Fibroblast of the conjunctiva (primary cell): ENCODE measurements at regions not wholly inside any gene's neighbourhood (a gene's known extent, or its start where the extent isn't known, plus 50 kb on each side); places are given as distances from the start of the nearest gene placed in this dataset.

Experiments
- DNase-seq: peaks from one replicate; pipeline ENCODE4 v3.0.0-alpha.2; 2010; ENCODE audit warnings: low read depth

DNA sequence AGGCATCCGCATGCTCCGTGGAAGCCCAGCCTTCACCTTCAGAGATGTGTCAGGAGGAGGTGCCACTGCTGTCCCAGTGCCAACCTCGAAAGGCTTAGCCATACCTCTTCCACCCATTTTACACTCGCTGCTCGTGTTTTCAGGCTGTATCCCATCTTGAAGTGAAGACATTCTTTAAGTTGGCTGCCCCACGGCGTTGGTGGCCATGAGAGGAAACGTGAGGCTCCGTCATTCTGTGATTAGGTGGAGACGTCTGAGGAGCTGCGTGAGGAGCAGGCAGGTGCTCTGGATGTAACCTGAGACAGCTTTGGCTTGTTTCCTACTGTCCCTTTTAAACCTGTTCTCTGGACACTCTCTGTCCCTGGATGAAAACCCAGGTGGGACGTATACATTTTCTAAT is 159.9 kb upstream of the RNF32 start:
- no peak for DNase-seq

DNA sequence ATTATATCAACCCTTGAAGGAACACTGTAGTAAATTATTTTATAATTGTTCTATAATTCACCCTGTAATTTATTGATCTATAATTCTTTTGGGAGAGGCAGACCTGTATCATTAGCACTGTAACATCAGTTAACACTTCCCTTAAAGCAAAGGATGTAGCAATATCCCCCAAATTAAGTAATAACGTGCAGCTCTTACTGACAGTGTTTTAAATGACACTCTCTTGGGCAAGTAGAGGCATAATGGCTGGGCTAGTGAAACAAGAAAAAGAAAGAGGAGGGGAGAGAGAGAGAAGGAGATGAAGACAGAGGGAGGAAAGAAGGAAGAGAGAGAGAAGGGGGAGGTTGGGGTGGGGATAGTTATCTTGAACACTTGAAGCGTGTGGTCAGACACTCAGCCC is 161.0 kb upstream of the RNF32 start:
- DNase-seq, result no peak

DNA sequence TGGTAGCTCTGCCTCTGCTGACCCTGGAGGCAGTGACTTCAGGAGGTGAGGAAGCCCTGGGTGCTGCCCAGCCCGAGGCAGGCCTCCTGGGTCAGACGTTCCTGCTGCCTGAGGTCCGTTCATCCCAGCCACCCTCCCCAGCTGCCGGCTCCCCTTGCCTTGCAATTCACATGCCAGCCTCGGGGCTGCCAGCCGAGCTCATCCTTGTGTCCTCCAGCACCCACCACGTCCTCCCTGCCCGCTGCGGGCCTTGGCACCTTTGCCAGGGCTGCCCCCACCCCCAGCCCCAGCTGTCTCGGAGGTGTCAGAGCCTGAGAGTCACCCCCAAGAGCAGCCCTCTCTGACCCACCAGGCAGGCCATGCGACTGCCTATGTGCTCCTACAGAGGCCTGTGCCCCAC is 162.1 kb upstream of the RNF32 start:
- no peak for DNase-seq

DNA sequence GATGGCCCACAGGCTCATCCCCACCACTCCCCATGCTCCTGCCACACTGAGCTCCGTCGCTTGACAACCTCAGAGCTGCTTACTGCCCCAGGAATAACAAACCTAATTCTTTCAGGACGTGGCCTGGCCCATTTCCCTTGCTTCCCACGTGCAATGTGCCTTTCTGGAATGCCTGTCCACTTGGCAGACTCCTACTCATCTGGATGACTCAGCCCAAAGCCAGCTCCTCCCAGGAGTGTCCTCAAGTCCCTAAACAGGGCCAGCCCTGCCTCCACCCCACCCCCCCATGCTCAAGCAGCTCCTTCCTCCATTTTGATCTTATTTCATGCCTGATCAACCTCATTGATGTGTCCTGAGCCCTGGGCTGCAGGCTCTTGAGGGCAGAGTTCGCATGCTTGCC is 164.9 kb upstream of the RNF32 start:
- DNase-seq, result peak; percentile 9

DNA sequence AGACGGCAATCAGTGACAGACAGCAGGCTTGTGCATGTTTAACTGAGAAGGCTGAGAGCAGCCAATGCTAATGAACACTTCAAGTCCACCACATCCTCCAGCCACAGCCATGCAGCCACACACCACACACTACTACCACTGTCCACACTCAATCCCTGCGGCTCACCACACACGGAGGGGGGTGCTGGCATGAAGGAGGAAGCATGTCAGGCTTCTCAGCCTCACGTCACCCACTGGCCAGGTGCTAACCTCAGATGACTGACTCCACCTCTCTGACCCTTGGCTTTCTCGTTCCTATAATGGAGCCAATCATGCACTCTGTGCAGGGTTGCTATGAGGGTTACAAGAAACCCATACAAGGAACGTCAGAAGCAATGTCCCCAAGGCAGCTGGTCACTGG is 165.4 kb upstream of the RNF32 start:
- no peak for DNase-seq

GRCh38 chr7:156474241-156474743 is 166.3 kb upstream of the RNF32 start:
- no peak for DNase-seq

DNA sequence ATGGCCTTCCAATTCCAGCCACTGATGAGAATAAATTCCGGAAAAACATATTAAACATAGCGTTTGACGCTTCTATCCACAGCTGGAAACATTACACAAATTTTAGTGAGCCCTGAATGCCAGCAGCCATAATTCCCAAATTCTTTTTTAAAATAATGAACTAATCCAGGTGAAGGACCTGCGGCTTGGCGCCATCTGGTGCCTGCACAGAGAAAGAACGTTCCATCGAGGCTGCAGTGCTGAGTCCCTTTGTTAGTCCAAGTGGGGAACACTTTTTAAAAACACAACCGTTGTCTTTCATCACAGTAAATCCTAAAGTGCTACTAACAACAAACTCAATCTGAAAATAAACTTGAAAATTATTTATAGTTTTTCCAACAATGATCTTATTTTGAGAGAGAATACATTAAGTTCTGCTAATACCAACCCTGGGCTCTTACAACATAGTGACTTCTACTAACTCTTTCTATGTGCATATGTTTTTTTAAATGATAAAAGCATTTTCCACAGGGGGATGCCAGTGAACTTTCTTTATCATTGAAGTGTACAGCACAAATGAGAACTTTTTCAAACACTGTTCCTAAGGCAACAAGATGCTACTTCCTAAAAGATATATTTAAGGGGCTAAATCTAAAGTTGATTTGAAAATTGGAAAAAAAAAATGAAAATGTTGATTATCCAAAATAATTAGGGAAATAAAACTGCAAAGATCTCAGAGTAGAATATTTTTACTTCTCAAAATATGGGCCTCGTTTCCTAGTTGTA is 166.9 kb upstream of the RNF32 start:
- DNase-seq, result no peak

GRCh38 chr7:156472267-156472666 is 168.3 kb upstream of the RNF32 start:
- DNase-seq, result no peak

- no peak for DNase-seq
Measured at GRCh38 chr7:156470399-156471320, 169.9 kb upstream of the RNF32 start.

DNA sequence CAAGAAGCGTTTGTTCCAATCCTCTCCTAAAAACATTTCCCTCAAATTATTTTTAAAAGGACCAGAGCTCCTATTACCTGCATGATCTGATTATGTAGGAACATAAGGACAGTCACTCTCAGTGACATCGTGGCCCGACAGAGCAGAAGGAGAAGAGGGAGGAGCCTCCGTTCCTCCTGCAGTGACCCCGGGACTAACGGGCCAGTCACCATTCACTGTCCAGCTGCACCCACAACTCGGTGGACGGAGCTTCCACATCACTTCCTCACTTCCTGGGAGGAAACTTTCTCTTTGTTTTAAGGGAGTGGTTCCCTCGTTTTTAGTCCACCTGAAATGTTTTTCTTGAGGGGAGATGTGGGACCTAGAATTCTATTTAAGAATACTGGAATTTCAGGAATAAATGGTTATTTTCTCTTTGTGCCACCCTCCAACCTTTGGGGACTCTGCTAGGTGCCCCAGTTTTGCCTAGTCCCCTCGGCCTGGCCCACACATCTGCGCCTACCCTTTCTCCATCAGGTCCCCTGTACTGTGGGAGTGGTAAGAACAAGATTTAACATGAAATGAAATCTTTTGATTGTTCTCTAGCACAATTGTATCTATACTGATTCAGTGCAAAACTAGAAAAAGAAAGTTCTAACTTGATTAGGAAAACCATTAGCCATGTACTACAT is 173.5 kb upstream of the RNF32 start:
- DNase-seq, result no peak

DNA sequence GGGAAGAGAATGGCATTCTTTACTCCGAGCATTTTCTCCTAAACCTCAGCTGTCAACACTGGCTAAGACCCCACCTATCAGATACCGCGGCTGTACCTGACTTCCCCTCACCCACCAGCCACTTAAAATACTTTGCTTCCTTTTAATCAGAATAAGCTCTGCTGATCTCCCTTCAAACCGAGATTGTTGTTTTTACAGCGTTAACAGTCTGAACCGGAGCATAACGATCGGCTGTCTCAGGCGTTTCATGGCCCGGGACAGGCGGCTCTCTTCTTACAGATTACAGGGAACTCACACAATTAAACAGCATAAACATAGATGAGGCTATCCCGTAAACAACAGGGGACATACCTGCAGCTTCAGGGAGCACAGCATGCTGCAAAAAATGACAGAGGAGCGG is 174.3 kb upstream of the RNF32 start:
- DNase-seq, result no peak

GRCh38 chr7:156465186-156465585 is 175.4 kb upstream of the RNF32 start:
- no peak for DNase-seq

- no peak for DNase-seq
Measured at GRCh38 chr7:156464339-156464738, 176.2 kb upstream of the RNF32 start.

DNA sequence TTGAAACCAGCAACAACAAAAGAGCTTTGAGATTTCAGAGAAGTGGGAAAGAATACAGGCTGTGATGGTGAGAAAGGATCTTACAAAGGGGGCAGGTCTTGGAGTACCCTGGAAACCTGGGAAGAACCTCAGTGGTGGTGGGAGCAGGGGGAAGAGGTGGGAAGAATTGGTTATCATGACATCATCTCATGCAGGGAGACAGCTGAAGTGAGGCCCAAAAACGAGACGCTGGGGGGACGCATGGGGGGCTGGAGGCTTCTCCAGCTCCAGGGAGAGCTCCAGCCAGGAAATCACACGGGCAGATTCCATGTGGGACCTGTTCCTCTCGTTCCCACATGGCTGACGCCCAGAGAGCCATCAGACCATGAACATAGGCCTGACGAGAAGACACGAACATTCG is 177.3 kb upstream of the RNF32 start:
- no peak for DNase-seq

- DNase-seq, result no peak
Measured at GRCh38 chr7:156461881-156462665, 178.5 kb upstream of the RNF32 start.

DNA sequence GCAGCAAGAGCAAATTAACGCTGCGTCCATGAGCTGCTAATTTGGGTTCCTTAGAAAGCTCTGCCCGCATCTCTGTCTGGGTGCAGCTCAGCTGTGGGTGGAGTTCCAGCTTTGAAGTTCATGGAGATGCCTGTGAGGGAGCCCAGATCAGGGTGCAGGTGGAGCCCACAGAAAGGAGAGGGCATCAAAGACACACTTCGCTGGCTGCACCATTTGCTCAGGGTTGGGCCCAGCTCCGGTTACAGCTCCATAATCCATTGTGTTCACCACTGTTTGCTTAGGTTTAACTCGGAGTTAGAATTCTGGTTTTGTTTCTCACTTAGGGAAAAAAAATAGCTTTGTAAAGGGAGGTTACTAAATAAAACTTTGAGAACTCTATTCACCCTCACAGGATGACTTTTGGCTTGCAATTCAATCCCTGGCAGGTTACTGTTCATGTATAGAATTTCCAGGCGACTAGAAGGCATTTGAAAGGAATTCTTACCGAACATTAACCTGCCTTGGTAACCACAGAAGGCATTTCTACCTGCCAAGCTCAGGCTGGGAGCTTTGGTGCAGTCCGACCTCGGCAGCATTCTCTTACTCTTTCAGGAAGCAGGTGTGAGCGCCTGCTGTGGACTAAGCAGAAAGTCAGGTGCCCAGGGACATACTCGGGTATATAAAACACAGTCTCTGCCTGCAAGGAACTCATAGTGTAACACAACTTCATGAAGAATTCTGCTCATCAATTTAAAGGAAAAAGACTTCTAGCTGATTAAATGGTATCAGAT is 179.5 kb upstream of the RNF32 start:
- no peak for DNase-seq

GRCh38 chr7:156459582-156459981 is 181.0 kb upstream of the RNF32 start:
- no peak for DNase-seq

GRCh38 chr7:156459067-156459466 is 181.5 kb upstream of the RNF32 start:
- DNase-seq, result no peak

DNA sequence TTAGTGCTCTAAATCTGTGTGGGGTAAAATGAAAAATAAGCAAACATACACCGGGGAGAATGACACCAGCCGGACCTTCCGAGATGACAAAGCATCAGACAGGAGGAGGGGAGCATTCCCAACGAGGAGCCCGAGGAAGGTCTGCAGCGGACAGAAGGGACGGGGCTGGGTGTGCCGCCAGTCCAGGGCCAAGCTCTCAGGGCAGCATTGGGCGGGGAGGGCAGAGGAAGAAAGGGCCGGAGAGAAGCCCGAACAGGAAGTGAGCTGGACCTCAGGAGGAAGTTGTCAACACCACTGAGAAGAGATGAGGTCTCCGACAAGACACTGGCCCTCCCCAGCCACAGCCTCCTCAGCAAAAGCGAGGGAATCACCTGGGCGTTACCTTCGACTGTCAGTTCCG is 182.6 kb upstream of the RNF32 start:
- DNase-seq, result no peak

DNA sequence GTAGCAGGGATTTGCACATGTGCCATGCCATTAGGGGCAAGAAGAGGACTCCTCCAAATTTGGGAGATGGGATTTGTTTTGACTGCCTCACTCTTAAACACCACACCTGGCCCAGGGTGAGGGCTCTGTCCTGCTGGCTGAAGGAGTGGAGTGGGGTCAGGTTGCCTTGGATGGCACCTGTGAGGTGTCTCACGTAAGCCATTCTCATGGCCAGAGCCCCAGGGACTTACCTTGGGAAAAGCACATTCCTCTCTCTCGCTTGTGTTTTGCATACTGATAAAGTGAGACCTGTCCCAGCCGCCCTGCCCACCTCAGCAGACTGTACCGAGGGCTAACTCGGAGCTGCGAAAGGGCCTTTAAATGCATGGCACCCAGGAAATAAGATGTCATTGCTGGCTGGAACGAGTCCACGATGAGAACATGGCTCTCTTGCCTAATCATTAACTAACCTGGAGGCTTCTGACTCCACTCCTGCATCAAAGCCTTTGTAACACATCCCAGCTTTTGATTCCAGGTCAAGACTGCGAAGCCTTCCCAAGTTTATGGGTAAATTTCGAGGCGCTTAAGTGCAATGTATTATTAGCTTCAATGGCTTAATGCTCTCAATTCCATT is 184.0 kb upstream of the RNF32 start:
- DNase-seq, result no peak

GRCh38 chr7:156456032-156456431 is 184.5 kb upstream of the RNF32 start:
- DNase-seq, result no peak
